ENCODE measurements at regions not wholly inside any gene's neighbourhood (a gene's known extent, or its start where the extent isn't known, plus 50 kb on each side); places are given as distances from the start of the nearest gene placed in this dataset.
"Not testable (repeated sequence)": the region's sequence is repeated elsewhere in the genome, so short reads cannot be mapped to it uniquely, and the experiment has no call there.

DNA sequence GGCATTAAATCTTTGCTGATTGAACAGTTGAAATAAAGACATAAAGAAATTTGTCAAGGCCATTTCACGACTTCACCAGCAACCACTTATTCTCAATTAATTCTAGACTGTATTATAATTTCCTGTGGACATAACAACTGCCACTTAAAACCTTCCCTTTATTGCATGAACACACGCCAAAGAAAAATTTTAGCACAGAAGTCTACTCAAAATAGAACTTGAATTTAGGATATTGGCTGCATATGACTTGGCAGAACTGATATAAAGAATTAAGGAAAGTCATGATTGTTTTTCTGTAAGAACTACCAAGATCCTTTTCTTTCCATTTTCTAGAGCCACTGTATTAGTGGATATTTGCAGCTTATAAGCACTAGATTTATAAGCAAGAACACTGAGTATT, 226.5 kb upstream of the AKR1E2 start:
- DNase-seq (ENCODE audit: low spot score): no peak
- H3K27ac Mint-ChIP-seq (ENCODE audit: unreplicated experiment): no peak overlapping the region
- TF ChIP-seq, protein P1, sequence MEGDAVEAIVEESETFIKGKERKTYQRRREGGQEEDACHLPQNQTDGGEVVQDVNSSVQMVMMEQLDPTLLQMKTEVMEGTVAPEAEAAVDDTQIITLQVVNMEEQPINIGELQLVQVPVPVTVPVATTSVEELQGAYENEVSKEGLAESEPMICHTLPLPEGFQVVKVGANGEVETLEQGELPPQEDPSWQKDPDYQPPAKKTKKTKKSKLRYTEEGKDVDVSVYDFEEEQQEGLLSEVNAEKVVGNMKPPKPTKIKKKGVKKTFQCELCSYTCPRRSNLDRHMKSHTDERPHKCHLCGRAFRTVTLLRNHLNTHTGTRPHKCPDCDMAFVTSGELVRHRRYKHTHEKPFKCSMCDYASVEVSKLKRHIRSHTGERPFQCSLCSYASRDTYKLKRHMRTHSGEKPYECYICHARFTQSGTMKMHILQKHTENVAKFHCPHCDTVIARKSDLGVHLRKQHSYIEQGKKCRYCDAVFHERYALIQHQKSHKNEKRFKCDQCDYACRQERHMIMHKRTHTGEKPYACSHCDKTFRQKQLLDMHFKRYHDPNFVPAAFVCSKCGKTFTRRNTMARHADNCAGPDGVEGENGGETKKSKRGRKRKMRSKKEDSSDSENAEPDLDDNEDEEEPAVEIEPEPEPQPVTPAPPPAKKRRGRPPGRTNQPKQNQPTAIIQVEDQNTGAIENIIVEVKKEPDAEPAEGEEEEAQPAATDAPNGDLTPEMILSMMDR (IDR thresholded peaks at IDR 0.05; ENCODE audit: unreplicated experiment): no peak
- H3K9me3 Mint-ChIP-seq (ENCODE audit: unreplicated experiment): peaks cover 7% of the 10 kb centered on the region
- no peaks in the 10 kb centered on the region for H3K27me3 Mint-ChIP-seq (ENCODE audit: unreplicated experiment)
- H3K4me3 Mint-ChIP-seq (ENCODE audit: unreplicated experiment): no peak overlapping the region
- H3K4me1 Mint-ChIP-seq (ENCODE audit: unreplicated experiment): peaks cover 3% of the 10 kb centered on the region
- no peaks in the 10 kb centered on the region for H3K36me3 Mint-ChIP-seq (ENCODE audit: low read depth, unreplicated experiment)

DNA sequence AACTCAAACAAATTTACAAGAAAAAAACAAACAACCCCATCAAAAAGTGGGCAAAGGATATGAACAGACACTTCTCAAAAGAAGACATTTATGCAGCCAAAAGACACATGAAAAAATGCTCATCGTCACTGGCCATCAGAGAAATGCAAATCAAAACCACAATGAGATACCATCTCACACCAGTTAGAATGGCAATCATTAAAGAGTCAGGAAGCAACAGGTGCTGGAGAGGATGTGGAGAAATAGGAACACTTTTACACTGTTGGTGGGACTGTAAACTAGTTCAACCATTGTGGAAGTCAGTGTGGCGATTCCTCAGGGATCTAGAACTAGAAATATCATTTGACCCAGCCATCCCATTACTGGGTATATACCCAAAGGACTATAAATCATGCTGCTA, 228.1 kb upstream of the AKR1E2 start:
- DNase-seq (ENCODE audit: low spot score): not testable (repeated sequence)

GRCh38 chr10:4596951-4597350, 229.1 kb upstream of the AKR1E2 start:
- Mint-ChIP-seq H3K36me3 (ENCODE audit: low read depth, unreplicated experiment) (no peaks in the 10 kb centered on the region), H3K9me3 (ENCODE audit: unreplicated experiment) (peaks cover 6% of the 10 kb centered on the region), H3K4me3 (ENCODE audit: unreplicated experiment) (no peak overlapping the region), H3K4me1 (ENCODE audit: unreplicated experiment) (peaks cover 3% of the 10 kb centered on the region), H3K27me3 (ENCODE audit: unreplicated experiment) (no peaks in the 10 kb centered on the region), H3K27ac (ENCODE audit: unreplicated experiment) (no peak overlapping the region)
- TF ChIP-seq, protein P1 (IDR thresholded peaks at IDR 0.05; ENCODE audit: unreplicated experiment): no peak
- no peak for DNase-seq (ENCODE audit: low spot score)

More for the DNA sequence above, 228.1 kb upstream of the AKR1E2 start:
- H3K4me3 Mint-ChIP-seq (ENCODE audit: unreplicated experiment); H3K36me3 Mint-ChIP-seq (ENCODE audit: low read depth, unreplicated experiment); H3K27me3 Mint-ChIP-seq (ENCODE audit: unreplicated experiment); H3K4me1 Mint-ChIP-seq (ENCODE audit: unreplicated experiment); H3K9me3 Mint-ChIP-seq (ENCODE audit: unreplicated experiment); H3K27ac Mint-ChIP-seq (ENCODE audit: unreplicated experiment): not testable (repeated sequence)

GRCh38 chr10:4595719-4596319, 230.2 kb upstream of the AKR1E2 start:
- Mint-ChIP-seq H3K9me3 (ENCODE audit: unreplicated experiment) (no peaks in the 10 kb centered on the region), H3K27me3 (ENCODE audit: unreplicated experiment) (no peaks in the 10 kb centered on the region), H3K27ac (ENCODE audit: unreplicated experiment) (no peak overlapping the region), H3K4me1 (ENCODE audit: unreplicated experiment) (peaks cover 5% of the 10 kb centered on the region), H3K4me3 (ENCODE audit: unreplicated experiment) (no peak overlapping the region), H3K36me3 (ENCODE audit: low read depth, unreplicated experiment) (no peaks in the 10 kb centered on the region)
- TF ChIP-seq, protein P1 (IDR thresholded peaks at IDR 0.05; ENCODE audit: unreplicated experiment): no peak
- DNase-seq (ENCODE audit: low spot score): no peak

DNA sequence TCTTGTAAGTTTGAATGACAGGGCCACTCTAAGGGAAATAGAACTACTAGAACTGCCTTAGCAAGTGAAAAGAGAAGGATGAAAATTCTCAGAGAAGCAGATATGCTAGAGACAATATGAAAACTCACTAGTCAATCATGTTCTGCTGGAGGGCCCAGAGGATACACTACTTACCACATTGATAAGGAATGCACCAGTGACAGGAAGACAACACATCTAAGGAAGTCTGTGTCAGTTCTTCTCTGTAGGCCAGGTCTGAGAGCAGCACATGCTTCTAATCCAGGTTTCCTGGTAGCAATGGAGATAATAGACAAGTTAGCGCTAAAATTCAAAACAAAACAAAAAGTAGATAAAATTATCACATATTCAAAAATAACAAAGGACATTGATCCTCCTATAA, 235.2 kb upstream of the AKR1E2 start:
- no peak overlapping the region for H3K4me3 Mint-ChIP-seq (ENCODE audit: unreplicated experiment)
- TF ChIP-seq, protein P1 (IDR thresholded peaks at IDR 0.05; ENCODE audit: unreplicated experiment): no peak
- no peak overlapping the region for H3K27ac Mint-ChIP-seq (ENCODE audit: unreplicated experiment)
- no peaks in the 10 kb centered on the region for H3K36me3 Mint-ChIP-seq (ENCODE audit: low read depth, unreplicated experiment)
- no peaks in the 10 kb centered on the region for H3K9me3 Mint-ChIP-seq (ENCODE audit: unreplicated experiment)
- no peak for DNase-seq (ENCODE audit: low spot score)
- no peaks in the 10 kb centered on the region for H3K27me3 Mint-ChIP-seq (ENCODE audit: unreplicated experiment)
- peaks cover 7% of the 10 kb centered on the region for H3K4me1 Mint-ChIP-seq (ENCODE audit: unreplicated experiment)

All from endothelial cell (in vitro differentiated cells).